NCI-H2029 (cell line): ENCODE measurements at regions not wholly inside any gene's neighbourhood (a gene's known extent, or its start where the extent isn't known, plus 50 kb on each side); places are given as distances from the start of the nearest gene placed in this dataset.

Experiments used
- DNase-seq: peaks from one replicate; lab custom pipeline; 2025; lab: John Stamatoyannopoulos, UW

DNA sequence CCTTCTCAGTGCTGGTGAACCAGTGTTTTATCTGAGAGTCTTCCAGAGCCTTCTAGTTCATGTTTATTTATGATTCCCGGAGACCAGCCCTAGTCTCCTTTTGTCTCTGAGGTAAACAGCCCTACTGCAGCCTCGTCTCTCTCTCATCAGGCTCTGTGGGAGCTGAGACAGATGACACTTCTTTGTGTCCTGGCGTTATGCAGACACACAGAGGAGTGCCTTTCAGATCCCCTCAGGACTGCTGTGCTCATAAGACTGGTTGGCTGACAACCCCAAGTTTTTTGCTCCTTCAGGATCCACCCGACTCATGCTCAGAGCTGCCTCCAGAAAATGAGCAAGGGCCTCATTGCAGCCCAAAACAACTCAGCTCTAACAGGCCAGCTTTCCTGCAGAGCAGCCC, 523.8 kb upstream of the SPHKAP start:
- no peak for DNase-seq

- DNase-seq: no peak
Observed at GRCh38 chr2:228703152-228703551, 521.7 kb upstream of the SPHKAP start.

DNA sequence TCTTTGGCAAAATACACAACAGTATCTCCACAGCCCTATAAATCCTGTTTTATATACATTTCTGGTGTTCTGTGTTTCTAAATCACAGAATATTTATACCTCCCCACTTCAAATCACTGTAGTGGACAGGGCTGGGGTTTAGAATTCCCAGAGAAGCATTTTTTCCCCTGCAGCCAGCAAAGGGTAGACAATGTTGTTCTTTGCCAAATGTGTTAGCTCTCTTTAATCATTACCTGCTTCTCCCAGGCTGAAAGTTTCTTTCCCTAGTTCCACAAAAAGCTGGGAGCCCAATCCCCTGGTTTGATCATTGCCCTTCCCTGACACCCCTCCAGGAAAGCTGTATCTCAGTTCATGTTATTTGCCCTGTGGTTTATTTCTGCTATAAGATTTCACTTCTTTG, 520.0 kb upstream of the SPHKAP start:
- no peak for DNase-seq

- no peak for DNase-seq
Observed at GRCh38 chr2:228700638-228701037, 519.2 kb upstream of the SPHKAP start.

DNA sequence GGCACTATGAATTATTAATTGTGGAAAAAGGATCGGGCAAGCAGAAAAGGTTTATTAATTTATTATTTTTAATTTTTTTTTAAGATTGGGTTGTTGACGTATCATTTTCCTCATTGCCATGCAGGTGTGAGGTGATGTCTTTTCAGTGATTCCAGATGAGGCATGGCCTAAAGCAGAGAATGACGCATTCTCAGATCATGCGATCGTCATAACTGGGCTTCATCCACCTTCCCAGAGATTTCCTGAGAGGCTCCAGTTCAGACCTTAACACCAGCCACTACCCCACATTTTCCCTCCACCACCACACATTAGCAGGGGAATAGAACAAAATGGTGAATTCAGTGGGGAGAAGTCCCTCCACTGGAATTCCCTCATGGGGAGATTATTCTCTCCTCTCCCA, 518.4 kb upstream of the SPHKAP start:
- no peak for DNase-seq

DNA sequence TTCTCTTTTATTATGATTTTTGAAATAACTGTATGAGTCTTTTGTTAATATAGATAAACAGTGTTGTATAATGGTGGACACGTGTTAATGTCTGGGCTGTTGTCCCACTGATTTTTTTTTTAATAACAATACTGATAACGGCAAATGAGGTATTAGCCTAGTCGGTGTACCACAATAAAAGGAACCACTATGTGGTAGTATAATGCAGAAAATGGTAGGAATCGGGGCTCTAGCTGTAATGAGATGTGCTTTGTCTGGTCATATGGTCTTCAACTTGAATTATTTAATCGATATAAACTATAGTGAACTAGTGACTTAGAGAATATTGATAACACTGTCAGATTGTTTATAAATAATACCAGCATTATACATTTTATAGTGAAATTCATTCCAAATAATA, 517.9 kb upstream of the SPHKAP start:
- DNase-seq: no peak

- DNase-seq: no peak
Observed at GRCh38 chr2:228698963-228699362, 517.5 kb upstream of the SPHKAP start.

DNA sequence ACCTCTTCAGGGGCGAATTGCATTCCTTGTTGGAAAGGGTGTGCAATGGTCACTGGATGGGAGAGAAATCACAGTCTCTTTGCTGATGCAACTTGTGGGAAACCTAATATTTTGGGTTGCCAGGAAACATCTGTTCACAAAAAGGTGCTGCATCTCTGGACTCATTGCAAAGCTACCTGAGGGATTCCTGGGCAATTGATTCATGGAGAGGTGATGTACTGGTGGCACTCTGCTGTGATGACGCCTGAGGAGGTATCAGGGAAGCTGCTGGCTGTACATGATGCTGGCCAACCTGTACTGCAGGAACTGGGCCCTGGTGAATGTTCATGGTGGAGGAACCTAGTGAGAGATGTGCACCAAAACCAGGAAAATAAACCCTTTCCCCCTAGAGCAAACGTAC, 516.0 kb upstream of the SPHKAP start:
- no peak for DNase-seq

DNA sequence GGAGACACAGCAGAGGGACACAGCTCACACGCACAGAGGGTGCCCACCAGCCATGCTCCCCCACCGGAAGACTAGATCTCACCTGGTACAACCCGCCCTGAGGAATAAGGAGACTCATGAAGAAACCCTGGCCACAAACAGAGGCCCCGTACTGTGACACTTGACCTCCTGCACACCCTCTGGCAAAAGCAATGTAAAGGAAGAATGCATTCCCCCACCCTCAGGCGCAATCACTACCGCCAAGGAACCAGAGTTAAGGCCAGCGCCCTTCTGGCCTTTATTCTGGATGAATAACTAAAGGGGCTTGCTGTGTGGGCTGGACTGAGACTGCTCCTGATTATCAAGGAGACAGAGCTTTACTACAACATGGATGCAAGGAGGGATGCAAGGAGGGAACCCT, 509.2 kb upstream of the SPHKAP start:
- DNase-seq: no peak

DNA sequence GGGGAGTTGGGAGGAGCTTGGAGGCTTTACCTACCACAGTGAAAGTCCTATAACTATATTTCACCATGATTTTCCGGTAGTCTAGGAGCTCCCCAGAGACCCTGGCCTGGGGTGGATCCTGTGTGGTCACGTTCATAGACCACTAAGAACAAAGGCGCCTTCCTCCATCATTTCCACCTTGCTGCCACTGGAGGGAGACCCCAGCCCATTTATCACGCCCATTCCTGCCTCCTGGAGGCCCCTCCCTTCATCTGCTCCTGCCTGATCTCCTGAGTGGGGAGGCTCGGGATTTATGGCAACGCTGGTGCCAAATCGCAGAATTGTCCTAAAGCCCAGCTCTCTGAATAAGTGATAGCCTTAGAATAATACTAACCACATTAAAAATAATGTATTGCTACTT, 507.6 kb upstream of the SPHKAP start:
- no peak for DNase-seq

- DNase-seq: no peak
Observed at GRCh38 chr2:228688007-228688645, 506.6 kb upstream of the SPHKAP start.

GRCh38 chr2:228681979-228682378, 500.5 kb upstream of the SPHKAP start:
- DNase-seq: no peak

DNA sequence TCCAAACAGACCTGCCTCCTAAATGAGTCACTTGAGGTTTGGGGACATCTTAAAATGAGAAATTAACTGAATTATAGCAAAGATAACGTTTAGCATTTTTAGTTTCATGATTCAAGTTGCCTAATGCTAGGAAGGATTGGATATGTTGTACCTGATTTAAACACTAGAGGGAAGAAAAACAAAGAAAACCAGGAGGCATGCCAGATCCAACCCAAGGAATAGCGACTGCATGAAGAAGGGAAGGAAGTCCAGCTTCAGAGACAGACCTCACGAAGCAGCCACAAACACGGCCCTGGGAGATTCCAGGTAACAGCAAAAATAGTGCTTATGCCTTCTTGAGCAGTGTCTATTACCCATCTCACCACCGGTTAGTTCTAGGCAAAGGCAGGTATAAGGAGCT, 499.9 kb upstream of the SPHKAP start:
- DNase-seq: peak; percentile 7

- no peak for DNase-seq
Observed at GRCh38 chr2:228678110-228678509, 496.6 kb upstream of the SPHKAP start.

- DNase-seq: no peak
Observed at GRCh38 chr2:228675646-228676045, 494.2 kb upstream of the SPHKAP start.

DNA sequence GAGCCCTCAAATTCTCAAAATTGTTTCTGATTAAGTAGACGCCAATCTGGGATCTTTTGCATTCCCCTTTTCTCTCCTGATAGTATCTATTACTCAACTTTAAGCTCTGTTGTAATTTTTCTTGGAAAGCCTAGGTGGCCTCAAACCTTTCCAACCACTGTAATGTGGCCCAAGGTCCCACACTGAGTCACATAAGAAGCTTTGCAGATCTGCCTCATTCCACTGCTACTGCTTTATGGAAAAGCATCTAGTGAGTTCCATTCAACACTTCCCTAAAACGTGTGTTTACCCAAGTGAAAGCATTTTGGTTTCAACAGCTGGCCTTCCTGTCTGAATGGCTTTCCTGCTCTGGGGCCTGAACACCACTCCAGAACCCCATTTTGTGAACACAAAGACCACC, 493.6 kb upstream of the SPHKAP start:
- no peak for DNase-seq

DNA sequence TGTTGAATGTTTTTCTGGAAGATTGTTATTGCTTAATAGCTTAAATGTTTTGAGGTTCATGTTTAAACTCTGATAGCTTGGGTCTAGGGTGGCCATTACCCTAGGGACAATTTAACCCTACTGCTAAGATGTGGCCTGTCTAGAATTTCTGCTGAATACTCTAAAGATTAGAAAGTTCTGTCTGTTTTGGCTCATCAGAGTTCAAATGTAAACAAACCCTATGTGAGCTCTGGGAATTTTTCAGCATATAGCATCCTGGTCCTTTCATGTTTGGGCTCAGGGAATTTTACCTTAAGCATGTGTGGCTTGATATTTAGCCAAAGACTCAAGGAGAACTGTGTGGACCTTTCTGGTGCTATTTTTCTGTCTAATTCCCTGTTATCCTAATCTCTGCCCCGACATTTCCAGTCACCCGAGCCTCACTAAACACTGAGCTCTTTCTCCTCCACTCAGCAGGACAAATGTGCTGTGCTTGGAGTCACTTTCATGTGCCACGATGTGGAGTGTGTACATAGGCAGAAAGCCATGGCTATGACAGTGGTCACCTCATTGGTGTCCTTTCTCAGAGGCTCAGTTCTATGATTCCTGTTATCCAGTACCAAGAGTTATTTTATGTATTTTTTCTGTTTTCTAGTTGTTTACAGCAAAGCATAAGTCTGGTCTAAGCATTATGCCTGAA, 492.5 kb upstream of the SPHKAP start:
- peak; percentile 57 for DNase-seq

GRCh38 chr2:228669690-228670089, 488.2 kb upstream of the SPHKAP start:
- no peak for DNase-seq

GRCh38 chr2:228665232-228665631, 483.7 kb upstream of the SPHKAP start:
- no peak for DNase-seq

- no peak for DNase-seq
Observed at GRCh38 chr2:228658998-228659397, 477.5 kb upstream of the SPHKAP start.

DNA sequence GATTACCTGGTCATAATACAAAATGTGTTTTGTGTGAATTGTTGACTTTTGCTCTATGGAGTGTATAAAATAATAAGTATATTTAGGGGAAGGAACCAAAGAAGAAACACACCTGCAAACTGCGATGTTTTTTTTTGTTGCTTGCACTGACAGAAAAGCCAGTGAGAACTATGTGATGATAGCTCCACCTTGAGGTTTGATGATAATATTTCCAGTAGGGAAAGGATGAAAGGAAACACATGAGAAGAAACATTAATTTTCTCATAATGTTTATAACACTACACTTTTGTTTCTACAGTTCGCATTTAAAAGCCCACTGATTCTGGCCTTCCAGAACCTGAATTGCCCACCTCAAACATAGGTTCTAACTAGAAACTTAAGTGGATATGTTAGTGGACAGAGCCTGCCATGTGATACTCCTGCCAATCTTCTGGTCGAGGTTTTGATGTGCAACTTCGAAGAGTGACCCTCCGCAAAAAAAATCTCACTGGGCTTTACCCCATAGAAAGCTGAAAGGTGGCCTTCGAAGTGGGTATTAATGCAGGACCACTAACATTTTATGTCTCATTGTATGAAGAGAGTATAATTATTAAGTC, 476.4 kb upstream of the SPHKAP start:
- peak; percentile 6 for DNase-seq

- no peak for DNase-seq
Observed at GRCh38 chr2:228655331-228655730, 473.8 kb upstream of the SPHKAP start.

- no peak for DNase-seq
Observed at GRCh38 chr2:228654707-228655106, 473.2 kb upstream of the SPHKAP start.

DNA sequence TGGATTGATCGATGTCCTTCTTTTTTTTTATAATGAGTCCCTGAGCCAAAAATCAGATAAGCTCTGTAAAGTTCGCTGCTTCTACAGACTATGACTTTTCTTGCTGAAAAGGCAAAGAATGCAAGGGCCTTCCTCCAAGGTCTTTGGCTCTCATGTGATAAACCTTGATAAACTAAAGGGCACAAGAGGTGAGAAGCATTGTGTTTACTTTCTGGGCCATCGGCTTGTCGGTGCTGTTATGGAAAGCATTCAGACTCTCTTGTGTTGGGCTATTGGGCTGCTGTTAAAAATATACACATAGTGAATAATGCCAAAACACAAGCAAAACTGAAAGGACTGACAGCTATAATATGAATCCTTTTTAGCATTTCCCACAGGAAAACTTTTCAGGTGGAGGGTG, 472.4 kb upstream of the SPHKAP start:
- no peak for DNase-seq
